ENCODE measurements at regions not wholly inside any gene's neighbourhood (a gene's known extent, or its start where the extent isn't known, plus 50 kb on each side); places are given as distances from the start of the nearest gene placed in this dataset.

GRCh38 chr18:10312326-10313015, 142.0 kb upstream of the APCDD1 start:
- no peak for DNase-seq

GRCh38 chr18:10313016-10313342, 141.5 kb upstream of the APCDD1 start:
- no peak for DNase-seq

GRCh38 chr18:10314066-10314465, 140.4 kb upstream of the APCDD1 start:
- DNase-seq, result no peak

- DNase-seq, result no peak
These were observed 138.9 kb upstream of the APCDD1 start for GRCh38 chr18:10315522-10315921.

GRCh38 chr18:10316778-10317177, 137.7 kb upstream of the APCDD1 start:
- no peak for DNase-seq

- DNase-seq, result no peak
These were observed 136.4 kb upstream of the APCDD1 start for GRCh38 chr18:10317864-10318690.

GRCh38 chr18:10318691-10318970, 135.8 kb upstream of the APCDD1 start:
- no peak for DNase-seq

GRCh38 chr18:10319026-10319425, 135.4 kb upstream of the APCDD1 start:
- DNase-seq, result no peak

- DNase-seq, result no peak
These were observed 134.4 kb upstream of the APCDD1 start for GRCh38 chr18:10319914-10320600.

- no peak for DNase-seq
These were observed 133.6 kb upstream of the APCDD1 start for GRCh38 chr18:10320791-10321190.

- no peak for DNase-seq
These were observed 132.9 kb upstream of the APCDD1 start for GRCh38 chr18:10321576-10321975.

- DNase-seq, result no peak
These were observed 132.4 kb upstream of the APCDD1 start for GRCh38 chr18:10322004-10322403.

- no peak for DNase-seq
These were observed 132.0 kb upstream of the APCDD1 start for GRCh38 chr18:10322435-10322834.

- no peak for DNase-seq
These were observed 125.3 kb upstream of the APCDD1 start for GRCh38 chr18:10329101-10329500.

- DNase-seq, result no peak
These were observed 124.0 kb upstream of the APCDD1 start for GRCh38 chr18:10330428-10330827.

- no peak for DNase-seq
These were observed 122.0 kb upstream of the APCDD1 start for GRCh38 chr18:10332452-10332851.

- peak in 1 of 2 donors; percentile 19 for DNase-seq
These were observed 117.6 kb upstream of the APCDD1 start for GRCh38 chr18:10336749-10337350.

GRCh38 chr18:10340821-10341220, 113.6 kb upstream of the APCDD1 start:
- no peak for DNase-seq

GRCh38 chr18:10343778-10344177, 110.7 kb upstream of the APCDD1 start:
- DNase-seq, result no peak

GRCh38 chr18:10346749-10347415, 107.6 kb upstream of the APCDD1 start:
- DNase-seq, result no peak

- DNase-seq, result no peak
These were observed 104.9 kb upstream of the APCDD1 start for GRCh38 chr18:10349561-10349960.

GRCh38 chr18:10350661-10351060, 103.8 kb upstream of the APCDD1 start:
- DNase-seq, result no peak
